Smooth muscle cell (in vitro differentiated cells): ENCODE measurements at regions not wholly inside any gene's neighbourhood (a gene's known extent, or its start where the extent isn't known, plus 50 kb on each side); places are given as distances from the start of the nearest gene placed in this dataset.

Experiments used
- DNase-seq: peaks from one replicate; lab custom pipeline; 2025; ENCODE audit not compliant: unreplicated experiment; lab: John Stamatoyannopoulos, UW
- H2AFZ ChIP-seq: fragments of 200-600 bp; sonication (generic); 2 replicates; pipeline ENCODE4 v1.6.0; 2016; ENCODE audit warnings: antibody characterized with exemption, low read depth, mild to moderate bottlenecking
- H3F3A ChIP-seq: fragments of 200-600 bp; sonication (generic); 2 replicates; pipeline ENCODE4 v1.6.0; 2017; ENCODE audit warnings: antibody characterized with exemption, low read depth
- H3K27ac ChIP-seq: fragments of 200-600 bp; sonication (generic); 2 replicates; pipeline ENCODE4 v1.5.1; 2016; ENCODE audit warnings: low read depth, mild to moderate bottlenecking
- H3K27me3 ChIP-seq: fragments of 200-600 bp; sonication (generic); 2 replicates; pipeline ENCODE4 v1.6.1; 2016; ENCODE audit warnings: low read depth, mild to moderate bottlenecking
- H3K36me3 ChIP-seq: fragments of 200-600 bp; sonication (generic); 2 replicates; pipeline ENCODE4 v1.5.1; 2016; ENCODE audit warnings: low read depth
- H3K4me1 ChIP-seq: fragments of 200-600 bp; sonication (generic); 2 replicates; pipeline ENCODE4 v1.5.1; 2016; ENCODE audit warnings: low read depth
- H3K4me2 ChIP-seq: fragments of 200-600 bp; sonication (generic); 2 replicates; pipeline ENCODE4 v1.6.0; 2016; ENCODE audit warnings: mild to moderate bottlenecking
- H3K4me3 ChIP-seq: fragments of 200-600 bp; sonication (generic); 2 replicates; pipeline ENCODE4 v1.5.1; 2016; ENCODE audit warnings: mild to moderate bottlenecking
- H3K79me2 ChIP-seq: fragments of 200-600 bp; sonication (generic); 2 replicates; pipeline ENCODE4 v1.6.0; 2016; ENCODE audit warnings: low read depth, mild to moderate bottlenecking
- H3K9ac ChIP-seq: fragments of 200-600 bp; sonication (generic); 2 replicates; pipeline ENCODE4 v1.6.0; 2016; ENCODE audit warnings: low read depth
- H3K9me3 ChIP-seq: fragments of 200-600 bp; sonication (generic); replicated peaks from 2 replicates; pipeline ENCODE4 v1.5.1; 2016; ENCODE audit warnings: low read depth
- H4K20me1 ChIP-seq: fragments of 200-600 bp; sonication (generic); 2 replicates; pipeline ENCODE4 v1.6.0; 2016; ENCODE audit warnings: low read depth
- CTCF ChIP-seq: fragments of 200-600 bp; sonication (generic); IDR thresholded peaks from 2 replicates; pipeline ENCODE4 v1.5.1; 2017; ENCODE audit warnings: borderline replicate concordance, mild to moderate bottlenecking, antibody characterized with exemption; ENCODE audit not compliant: insufficient read depth, poor library complexity, severe bottlenecking
- WGBS: methylation state at CpG from one replicate; pipeline ENCODE4 v1.1.7; 2016; ENCODE audit warnings: low lambda C conversion rate; 5-methylcytosine and 5-hydroxymethylcytosine counted together

- Histone ChIP-seq H3F3A (no peaks in the 10 kb centered on the region), H3K4me1 (no peaks in the 10 kb centered on the region), H3K9ac (no peak overlapping the region), H4K20me1 (no peaks in the 10 kb centered on the region), H3K4me2 (no peak overlapping the region), H3K9me3 (no peaks in the 10 kb centered on the region), H3K79me2 (no peaks in the 10 kb centered on the region), H2AFZ (no peak overlapping the region), H3K4me3 (no peak overlapping the region), H3K27me3 (peaks cover 3% of the 10 kb centered on the region), H3K27ac (no peak overlapping the region), H3K36me3 (no peaks in the 10 kb centered on the region)
- WGBS = 93% methylated on average over 2 of the region's 2 CpGs
- TF ChIP-seq CTCF = no peak
- no peak for DNase-seq
Observed at GRCh38 chr18:37630334-37630733, 64.7 kb upstream of the CELF4 start.

GRCh38 chr18:37628470-37629220, 63.0 kb upstream of the CELF4 start:
- 63% methylated on average over 3 of the region's 3 CpGs for WGBS
- TF ChIP-seq CTCF = no peak
- Histone ChIP-seq H3K9me3 (no peaks in the 10 kb centered on the region), H3K36me3 (no peaks in the 10 kb centered on the region), H3K27ac (no peak overlapping the region), H2AFZ (no peak overlapping the region), H3K79me2 (no peaks in the 10 kb centered on the region), H3K9ac (no peak overlapping the region), H4K20me1 (no peaks in the 10 kb centered on the region), H3F3A (no peaks in the 10 kb centered on the region), H3K4me1 (no peaks in the 10 kb centered on the region), H3K27me3 (peaks cover 3% of the 10 kb centered on the region), H3K4me3 (no peak overlapping the region), H3K4me2 (no peak overlapping the region)
- no peak for DNase-seq

- no peaks in the 10 kb centered on the region for H3K79me2 ChIP-seq
- no peak for DNase-seq
- H3K27me3 ChIP-seq = peaks cover 1% of the 10 kb centered on the region
- H3F3A ChIP-seq = no peaks in the 10 kb centered on the region
- H3K4me1 ChIP-seq = peaks cover 5% of the 10 kb centered on the region
- WGBS = 57% methylated on average over 2 of the region's 2 CpGs
- H3K4me3 ChIP-seq = no peak overlapping the region
- no peaks in the 10 kb centered on the region for H4K20me1 ChIP-seq
- TF ChIP-seq CTCF = no peak
- H3K9me3 ChIP-seq = no peaks in the 10 kb centered on the region
- no peak overlapping the region for H2AFZ ChIP-seq
- no peaks in the 10 kb centered on the region for H3K36me3 ChIP-seq
- H3K9ac ChIP-seq = no peak overlapping the region
- no peak overlapping the region for H3K4me2 ChIP-seq
- H3K27ac ChIP-seq = no peak overlapping the region
Observed at GRCh38 chr18:37624318-37624717, 58.7 kb upstream of the CELF4 start.

GRCh38 chr18:37619964-37620363, 54.4 kb upstream of the CELF4 start:
- 64% methylated on average over 4 of the region's 4 CpGs for WGBS
- Histone ChIP-seq H3K4me1 (peaks cover 5% of the 10 kb centered on the region), H3K4me2 (no peak overlapping the region), H3K9me3 (no peaks in the 10 kb centered on the region), H3K9ac (no peak overlapping the region), H3K27me3 (no peaks in the 10 kb centered on the region), H3F3A (no peaks in the 10 kb centered on the region), H3K36me3 (no peaks in the 10 kb centered on the region), H2AFZ (no peak overlapping the region), H3K79me2 (no peaks in the 10 kb centered on the region), H4K20me1 (no peaks in the 10 kb centered on the region), H3K27ac (no peak overlapping the region), H3K4me3 (no peak overlapping the region)
- no peak for DNase-seq
- TF ChIP-seq CTCF = no peak
